HG03354 (cell line): ENCODE measurements at regions not wholly inside any gene's neighbourhood (a gene's known extent, or its start where the extent isn't known, plus 50 kb on each side); places are given as distances from the start of the nearest gene placed in this dataset.

Experiments
- ATAC-seq: cut with Tn5 transposase; IDR thresholded peaks from one replicate; pipeline ENCODE4 v1.9.1; 2021; ENCODE audit warnings: mild to moderate bottlenecking; ENCODE audit not compliant: unreplicated experiment, poor library complexity, severe bottlenecking

DNA sequence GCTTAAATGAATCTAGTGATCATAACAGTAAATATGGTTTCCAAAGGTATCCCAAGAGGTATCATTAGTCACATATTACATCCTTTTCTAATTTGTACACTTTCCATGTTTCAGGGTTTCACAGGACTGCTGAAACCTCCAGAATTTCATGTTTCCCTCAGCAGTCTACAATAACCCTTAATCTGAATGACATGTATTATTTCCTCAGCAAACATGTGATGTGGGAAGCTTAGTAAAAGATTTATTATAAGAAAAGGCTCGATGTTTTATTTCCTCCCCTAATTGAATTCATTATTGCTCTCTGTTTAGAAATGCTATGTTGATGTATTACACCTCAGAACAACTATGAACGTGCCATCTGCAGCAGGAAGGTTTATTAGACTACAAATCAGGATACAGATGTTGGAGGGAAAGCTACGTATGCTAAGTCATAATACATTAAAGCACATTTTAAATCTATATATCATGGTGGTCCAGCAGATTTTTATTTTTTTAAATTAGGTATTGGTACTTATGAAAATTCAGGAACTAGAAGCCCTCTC lies 52.5 kb upstream of the SKAP2 start:
- no peak for ATAC-seq

DNA sequence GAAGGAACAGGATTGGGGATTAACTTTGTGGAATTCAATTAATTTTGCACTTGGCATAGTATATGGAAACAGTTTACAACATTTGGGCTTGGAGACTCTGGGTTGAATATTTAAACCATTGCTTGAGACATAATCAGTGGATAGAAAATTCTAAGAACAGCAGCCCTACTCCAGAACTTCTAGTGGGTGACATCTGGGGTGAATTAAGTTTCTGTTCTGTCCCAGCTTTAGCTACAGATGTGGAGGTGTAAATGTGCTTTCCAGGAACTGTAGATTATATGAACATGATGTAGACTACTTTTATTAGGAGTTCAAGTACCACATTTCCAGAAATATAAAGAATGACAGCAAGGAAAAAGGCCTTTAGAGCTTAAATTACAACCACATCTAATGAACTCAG lies 51.9 kb upstream of the SKAP2 start:
- ATAC-seq = no peak
